Heart right ventricle (tissue), 16 donors: ENCODE measurements at regions not wholly inside any gene's neighbourhood (a gene's known extent, or its start where the extent isn't known, plus 50 kb on each side); places are given as distances from the start of the nearest gene placed in this dataset.

ENCODE experiments used
- ATAC-seq, 8 donors: fragments of 200-7000 bp; cut with Tn5 transposase; one replicate each; pipeline ENCODE4 v1.9.1; 2020; ENCODE audit warnings: mild to moderate bottlenecking in 8 of 8, moderate library complexity in 8 of 8, moderate number of reproducible peaks in 1 of 8
- DNase-seq, 2 donors: peaks; one replicate each; pipeline ENCODE4 v3.0.0-alpha.2; 2020
- H3K27ac ChIP-seq, 10 donors: fragments of 200-600 bp; sonication (generic) in 2 of 10; one replicate each; pipeline versions ENCODE4 v1.5.0 to v1.8.0; 2020 to 2022; ENCODE audit warnings: mild to moderate bottlenecking in 3 of 10
- H3K27me3 ChIP-seq, 7 donors: fragments of 200-600 bp; one replicate each; pipeline ENCODE4 v1.8.0; 2021 to 2022; ENCODE audit warnings: mild to moderate bottlenecking in 2 of 7
- H3K36me3 ChIP-seq, 9 donors: fragments of 200-600 bp; sonication (generic) in 1 of 9; one replicate each; pipeline versions ENCODE4 v1.5.0 to v1.8.0; 2020 to 2022; ENCODE audit warnings: mild to moderate bottlenecking in 2 of 9
- H3K4me1 ChIP-seq, 9 donors: fragments of 200-600 bp; sonication (generic) in 1 of 9; one replicate each; pipeline versions ENCODE4 v1.5.0 to v1.8.0; 2020 to 2022; ENCODE audit warnings: mild to moderate bottlenecking in 4 of 9
- H3K4me3 ChIP-seq, 10 donors: fragments of 200-600 bp; sonication (generic) in 2 of 10; one replicate each; pipeline versions ENCODE4 v1.5.0 to v1.8.0; 2020 to 2022; ENCODE audit warnings: mild to moderate bottlenecking in 7 of 10, moderate library complexity in 2 of 10
- H3K9me3 ChIP-seq, 11 donors: fragments of 200-600 bp in 10 of 11; sonication (generic) in 2 of 11; one replicate each; pipeline versions ENCODE4 v1.5.0 to v1.8.0; 2013 to 2022; ENCODE audit warnings: mild to moderate bottlenecking in 2 of 11, control low read depth in 1 of 11, moderate library complexity in 1 of 11
- WGBS, 2 donors: extraction: QIAGEN DNeasy Blood & Tissue Kit; methylation state at CpG; one replicate each; pipeline ENCODE4 v1.1.7; 2013; ENCODE audit warnings: inconsistent platforms in 1 of 2; 5-methylcytosine and 5-hydroxymethylcytosine counted together
- intact Hi-C, 10 donors: fragments of 100-400 bp; cut with DNase I; formaldehyde crosslinking; loops; one replicate each; pipeline versions ENCODE4 v1.11.1 to v1.14.2; 2022
- TF ChIP-seq, protein P1 (sequence below), 9 donors: fragments of 200-600 bp; sonication (generic) in 2 of 9; IDR thresholded peaks; one replicate each; pipeline versions ENCODE4 v1.5.0 to v1.8.0; 2021 to 2022; ENCODE audit warnings: antibody characterized with exemption in 9 of 9, mild to moderate bottlenecking in 5 of 9, moderate library complexity in 1 of 9
- donor health status: Arrhythmogenic right ventricular cardiomyopathy.
- donor health status: ischemic (EF 13 %, LVEDD 7.1; RV severe dilation, severe dysfunction).
- donor health status: healthy with polysubstance abuse.
- donor health status: DM: no; HTN: yes; CAD: no.
- donor health status: DM: no; HTN: no; CAD: no.
- donor health status: ischemic (EF 25% LVEDD 6.9; RV normal size, moderate dysfunction).
- donor health status: ischemic (EF 25% LVEDD 5.7; RV mildly dilated, moderate dysfunction).
- donor health status: healthy.
- donor health status: DM: yes; HTN: yes; CAD: no.
- donor health status: Ischemic cardiomyopathy.
- donor health status: ischemic (EF 35%, LVEDD 5.7; RV mildly dilated, moderate dysfunction).
- donor health status: nonischemic (EF 11% LVEDD 7.7; RV severe dilation, severe dysfunction).
- donor health status: DM: yes; HTN: yes; CAD: no.
- donor health status: PGD.
- donor health status: ischemic (EF 29% LVEDD 5.4; RV normal size, mild dysfunction).
- donor health status: nonischemic (EF 23%, LVEDD 6.1; RV moderate dilation, normal function).

DNA sequence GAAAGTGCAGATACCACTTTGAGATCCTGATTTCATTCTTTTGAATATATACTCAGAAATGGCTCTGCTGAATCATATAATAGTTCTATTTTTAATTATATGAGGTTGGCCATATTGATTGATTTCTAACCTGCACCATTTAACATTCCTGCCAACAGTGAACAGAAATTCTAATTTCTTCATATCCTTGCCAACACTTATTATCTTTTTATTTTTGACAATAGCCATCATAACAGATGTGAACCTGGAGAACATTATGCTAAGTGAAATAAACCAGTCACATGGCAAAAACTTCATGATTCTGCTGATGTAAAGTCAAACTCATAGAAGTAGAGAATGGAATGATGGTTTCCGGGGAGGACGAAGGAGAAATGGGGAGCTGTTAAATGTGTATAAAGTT is 344.5 kb upstream of the CYRIA start:
- Histone ChIP-seq H3K4me1 (no peaks in the 10 kb centered on the region), H3K27me3 (no peaks in the 10 kb centered on the region), H3K9me3 (no peaks in the 10 kb centered on the region), H3K36me3 (no peaks in the 10 kb centered on the region), H3K4me3 (no peak overlapping the region), H3K27ac (no peak overlapping the region)
- intact Hi-C loops: no loop called here
- DNase-seq (no peak), ATAC-seq (no peak)
- 91 to 95% methylated on average over 2 of the region's 2 CpGs for WGBS, 2 donors
- TF ChIP-seq, protein P1, sequence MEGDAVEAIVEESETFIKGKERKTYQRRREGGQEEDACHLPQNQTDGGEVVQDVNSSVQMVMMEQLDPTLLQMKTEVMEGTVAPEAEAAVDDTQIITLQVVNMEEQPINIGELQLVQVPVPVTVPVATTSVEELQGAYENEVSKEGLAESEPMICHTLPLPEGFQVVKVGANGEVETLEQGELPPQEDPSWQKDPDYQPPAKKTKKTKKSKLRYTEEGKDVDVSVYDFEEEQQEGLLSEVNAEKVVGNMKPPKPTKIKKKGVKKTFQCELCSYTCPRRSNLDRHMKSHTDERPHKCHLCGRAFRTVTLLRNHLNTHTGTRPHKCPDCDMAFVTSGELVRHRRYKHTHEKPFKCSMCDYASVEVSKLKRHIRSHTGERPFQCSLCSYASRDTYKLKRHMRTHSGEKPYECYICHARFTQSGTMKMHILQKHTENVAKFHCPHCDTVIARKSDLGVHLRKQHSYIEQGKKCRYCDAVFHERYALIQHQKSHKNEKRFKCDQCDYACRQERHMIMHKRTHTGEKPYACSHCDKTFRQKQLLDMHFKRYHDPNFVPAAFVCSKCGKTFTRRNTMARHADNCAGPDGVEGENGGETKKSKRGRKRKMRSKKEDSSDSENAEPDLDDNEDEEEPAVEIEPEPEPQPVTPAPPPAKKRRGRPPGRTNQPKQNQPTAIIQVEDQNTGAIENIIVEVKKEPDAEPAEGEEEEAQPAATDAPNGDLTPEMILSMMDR (IDR thresholded peaks at IDR 0.05): no peak

DNA sequence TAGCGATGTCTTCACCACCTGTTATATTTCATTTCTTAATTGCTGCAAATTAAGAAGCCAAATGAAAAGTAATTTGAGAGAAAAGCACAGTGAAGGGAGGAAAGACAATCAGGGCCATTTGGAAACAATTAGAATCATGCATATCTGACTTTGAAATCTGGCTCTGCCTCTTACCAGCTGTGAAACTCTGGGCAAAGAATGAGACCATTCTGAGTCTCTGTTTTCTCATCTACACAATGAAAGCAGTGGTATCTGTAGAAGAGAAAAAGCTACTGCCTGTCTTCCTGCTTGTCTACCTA is 334.5 kb upstream of the CYRIA start:
- Histone ChIP-seq H3K4me3 (no peak overlapping the region), H3K36me3 (no peaks in the 10 kb centered on the region), H3K9me3 (peaks cover 0 to 36% (median 3%) of the 10 kb centered on the region in 11 donors), H3K27ac (no peak overlapping the region), H3K27me3 (no peaks in the 10 kb centered on the region), H3K4me1 (no peaks in the 10 kb centered on the region)
- TF ChIP-seq, protein P1 (IDR thresholded peaks at IDR 0.05): no peak
- 89 to 94% methylated on average over 1 of the region's 1 CpG for WGBS, 2 donors
- no peak for DNase-seq
- intact Hi-C loops: no loop called here
- no peak for ATAC-seq

DNA sequence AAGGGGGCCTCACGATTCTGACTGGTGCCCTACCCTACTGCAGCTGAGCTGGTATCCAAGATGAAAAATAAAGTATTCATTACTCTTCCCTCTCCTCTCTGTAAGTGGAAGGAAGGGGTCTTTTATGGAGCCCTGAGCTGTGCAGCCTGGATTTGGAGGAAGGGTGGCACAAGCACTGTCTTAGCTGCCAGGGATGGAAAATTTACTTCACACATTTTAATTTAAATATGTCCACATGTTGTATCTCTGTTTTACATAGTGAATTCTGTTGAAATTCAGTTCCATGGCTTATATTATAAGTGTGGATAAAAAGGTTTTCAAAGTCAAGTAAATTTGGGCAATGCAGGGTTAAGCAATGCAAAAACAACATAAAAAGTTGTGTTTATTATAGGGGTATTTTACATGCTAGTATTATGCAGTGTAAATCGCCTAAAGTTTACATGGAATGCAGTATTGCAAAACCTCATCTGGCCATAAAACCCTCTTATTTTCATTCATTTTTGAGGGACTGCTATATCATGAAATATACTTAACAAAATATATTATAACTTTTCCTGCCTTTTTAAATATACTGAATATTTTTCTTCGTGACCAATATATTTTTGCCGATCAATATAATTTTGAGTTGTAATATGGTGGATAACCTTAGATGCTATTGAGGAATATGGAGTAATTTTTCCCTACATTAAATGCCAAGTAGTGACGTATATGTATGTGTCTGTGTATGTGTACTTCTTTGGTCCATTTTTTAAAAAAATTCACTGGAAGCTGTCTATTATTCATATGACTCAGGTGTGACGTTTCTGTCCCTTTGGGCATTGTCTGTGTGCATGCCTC is 333.9 kb upstream of the CYRIA start:
- 92% methylated on average over 6 of the region's 6 CpGs for WGBS, 2 donors
- Histone ChIP-seq H3K9me3 (peaks cover 0 to 42% (median 3%) of the 10 kb centered on the region in 11 donors), H3K4me3 (no peak overlapping the region), H3K4me1 (no peaks in the 10 kb centered on the region), H3K27me3 (no peaks in the 10 kb centered on the region), H3K27ac (no peak overlapping the region), H3K36me3 (no peaks in the 10 kb centered on the region)
- ATAC-seq: no peak
- intact Hi-C loops: no loop called here
- DNase-seq: no peak
- TF ChIP-seq, protein P1 (IDR thresholded peaks at IDR 0.05): no peak

DNA sequence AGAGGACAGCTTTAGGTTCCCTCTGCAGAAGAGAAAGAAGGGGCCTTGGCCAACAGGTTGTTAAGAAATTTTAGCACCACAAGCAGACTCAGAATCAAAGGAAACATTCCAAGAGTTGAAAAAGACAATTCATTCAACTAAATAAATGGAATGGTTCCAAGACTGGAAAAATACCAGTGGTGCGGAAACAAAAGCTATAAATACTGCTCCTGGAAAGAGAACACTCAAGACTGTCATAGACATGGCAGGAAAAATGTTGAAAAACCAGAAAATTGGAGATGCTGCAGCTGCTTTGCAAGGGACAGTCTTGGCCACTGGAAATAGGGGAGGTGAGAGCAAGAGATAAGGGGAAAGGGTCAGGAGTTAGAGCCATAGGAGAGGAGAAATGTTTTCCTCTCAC is 312.7 kb upstream of the CYRIA start:
- H3K9me3 ChIP-seq: no peaks in the 10 kb centered on the region
- intact Hi-C loops: no loop called here
- TF ChIP-seq, protein P1 (IDR thresholded peaks at IDR 0.05): no peak
- H3K27ac ChIP-seq: no peak overlapping the region
- DNase-seq (no peak), ATAC-seq (no peak)
- H3K36me3 ChIP-seq: no peaks in the 10 kb centered on the region
- 25 to 40% methylated on average over 1 of the region's 1 CpG for WGBS, 2 donors
- H3K27me3 ChIP-seq: no peaks in the 10 kb centered on the region
- H3K4me3 ChIP-seq: no peak overlapping the region
- no peaks in the 10 kb centered on the region for H3K4me1 ChIP-seq
